HCT116 (cell line): ENCODE measurements at regions not wholly inside any gene's neighbourhood (a gene's known extent, or its start where the extent isn't known, plus 50 kb on each side); places are given as distances from the start of the nearest gene placed in this dataset.

ENCODE experiments used
- ATAC-seq: fragments of 200-7000 bp; cut with Tn5 transposase; 2 replicates; pipeline ENCODE4 v1.9.1; 2020; ENCODE audit warnings: mild to moderate bottlenecking, moderate library complexity
- BruUV-seq: library from RNA; stranded (reverse); fragments of 400-500 nt; replicated peaks from 2 replicates; lab custom pipeline; 2021; lab: Mats Ljungman, UMichigan
- CTCF ChIA-PET: fragments of 300-600 bp; sonication (Branson Sonifier 250); formaldehyde crosslinking; loops from one replicate; lab custom pipeline; 2021; ENCODE audit warnings: antibody characterized with exemption; lab: Charles Lee
- POLR2A ChIA-PET: fragments of 300-600, 350-600 bp; sonication (Branson Sonifier 250); formaldehyde crosslinking; loops from one replicate; lab custom pipeline; 2021; ENCODE audit warnings: antibody characterized with exemption; lab: Charles Lee
- RAD21 ChIA-PET, 2 experiments: fragments of 300-600 bp; sonication (Branson Sonifier 250); formaldehyde crosslinking; loops; one replicate each; lab custom pipeline; 2023; ENCODE audit warnings: low total read pairs in 2 of 2; ENCODE audit not compliant: uncharacterized antibody in 2 of 2, unreplicated experiment in 2 of 2, low non-redundant PET in 1 of 2; lab: Charles Lee
- DNase-seq: peaks from one replicate; pipeline ENCODE4 v3.0.0-alpha.2; 2010; ENCODE audit warnings: low read depth, low spot score
- H2AFZ ChIP-seq: fragments of 200-600 bp; shearing (Covaris generic), sonication (generic); 2 replicates; pipeline ENCODE4 v1.6.1; 2017; ENCODE audit warnings: low read depth, mixed run types, mixed read lengths, antibody characterized with exemption, low read length; ENCODE audit not compliant: poor library complexity, severe bottlenecking
- H3K27ac ChIP-seq: 2 replicates; pipeline ENCODE4 v1.5.1; 2012; ENCODE audit warnings: low read depth, low read length
- H3K27me3 ChIP-seq: fragments of 200-600 bp; sonication (generic); 2 replicates; pipeline ENCODE4 v1.6.1; 2016; ENCODE audit warnings: mixed run types, low read length, mixed read lengths; ENCODE audit not compliant: insufficient read depth
- H3K36me3 ChIP-seq, 2 experiments: fragments of 200-500 bp in 1 of 2; fragments of 200-600 bp in 1 of 2; sonication (Bioruptor generic) in 1 of 2; sonication (generic) in 1 of 2; 2 replicates each; pipeline versions ENCODE4 v1.5.1 to v1.6.1; 2014 to 2016; ENCODE audit warnings: low read length in 2 of 2, inconsistent platforms in 1 of 2, mixed read lengths in 1 of 2, mixed run types in 1 of 2; ENCODE audit not compliant: insufficient read depth in 2 of 2, control insufficient read depth in 1 of 2
- H3K4me1 ChIP-seq, 2 experiments: fragments of 200-600 bp in 1 of 2; sonication (generic) in 1 of 2; 2 replicates each; pipeline versions ENCODE4 v1.5.1 to v1.6.1; 2012 to 2017; ENCODE audit warnings: low read length in 2 of 2, inconsistent platforms in 1 of 2, mild to moderate bottlenecking in 1 of 2, mixed read lengths in 1 of 2, mixed run types in 1 of 2, moderate library complexity in 1 of 2; ENCODE audit not compliant: insufficient read depth in 2 of 2, control insufficient read depth in 1 of 2
- H3K4me2 ChIP-seq: fragments of 200-600 bp; sonication (generic); 2 replicates; pipeline ENCODE4 v1.6.1; 2017; ENCODE audit warnings: mixed run types, low read length, mixed read lengths
- H3K4me3 ChIP-seq, 2 experiments: fragments of 200-600 bp in 1 of 2; sonication (generic) in 1 of 2; replicated peaks in 1 of 2; 2 replicates each; pipeline ENCODE4 v1.5.1; 2011 to 2016; ENCODE audit warnings: low read length in 2 of 2, control low read depth in 1 of 2, low read depth in 1 of 2, mild to moderate bottlenecking in 1 of 2, mixed read lengths in 1 of 2, mixed run types in 1 of 2
- H3K79me2 ChIP-seq: fragments of 200-600 bp; sonication (generic); 2 replicates; pipeline ENCODE4 v1.6.1; 2017; ENCODE audit warnings: mild to moderate bottlenecking, mixed run types, low read length, moderate library complexity, mixed read lengths; ENCODE audit not compliant: insufficient read depth
- H3K9ac ChIP-seq: fragments of 200-600 bp; sonication (generic); 2 replicates; pipeline ENCODE4 v1.6.1; 2016; ENCODE audit warnings: low read length, mixed read lengths
- H3K9me2 ChIP-seq: fragments of 200-600 bp; sonication (generic), shearing (Covaris generic); 2 replicates; pipeline ENCODE4 v1.6.1; 2017; ENCODE audit warnings: mixed run types, mild to moderate bottlenecking, moderate library complexity; ENCODE audit not compliant: insufficient read depth
- H3K9me3 ChIP-seq, 2 experiments: fragments of 200-500 bp in 1 of 2; fragments of 200-600 bp in 1 of 2; sonication (Bioruptor generic) in 1 of 2; sonication (generic) in 1 of 2; 2 replicates each; pipeline ENCODE4 v1.6.1; 2014 to 2017; ENCODE audit warnings: low read length in 2 of 2, mixed read lengths in 2 of 2, inconsistent platforms in 1 of 2, low read depth in 1 of 2, mild to moderate bottlenecking in 1 of 2, mixed run types in 1 of 2, moderate library complexity in 1 of 2; ENCODE audit not compliant: control insufficient read depth in 1 of 2, insufficient read depth in 1 of 2
- H4K20me1 ChIP-seq: fragments of 200-600 bp; sonication (generic), shearing (Covaris generic); 2 replicates; pipeline ENCODE4 v1.6.1; 2017; ENCODE audit warnings: mixed run types, mild to moderate bottlenecking, moderate library complexity; ENCODE audit not compliant: insufficient read depth
- ATF3 ChIP-seq: IDR thresholded peaks from 2 replicates; pipeline ENCODE4 v1.6.1; 2012
- CBX3 ChIP-seq: IDR thresholded peaks from 2 replicates; pipeline ENCODE4 v1.6.1; 2012; ENCODE audit warnings: low read depth
- CEBPB ChIP-seq: IDR thresholded peaks from 2 replicates; pipeline ENCODE4 v1.6.1; 2012; ENCODE audit warnings: low read depth
- EGR1 ChIP-seq: IDR thresholded peaks from 2 replicates; pipeline ENCODE4 v1.6.1; 2012; ENCODE audit warnings: low read depth
- EZH2phosphoT487 ChIP-seq: fragments of 200-600 bp; IDR thresholded peaks from 2 replicates; pipeline ENCODE4 v1.6.1; 2018; ENCODE audit warnings: antibody characterized with exemption, borderline replicate concordance
- FOSL1 ChIP-seq: IDR thresholded peaks from 2 replicates; pipeline ENCODE4 v1.6.1; 2012; ENCODE audit warnings: low read depth
- JUND ChIP-seq: IDR thresholded peaks from 2 replicates; pipeline ENCODE4 v1.6.1; 2012
- POLR2A ChIP-seq: IDR thresholded peaks from 2 replicates; pipeline ENCODE4 v1.7.0; 2011; ENCODE audit warnings: borderline replicate concordance; ENCODE audit not compliant: insufficient read depth, insufficient read length; ENCODE audit errors: extremely low read depth
- RAD21 ChIP-seq: IDR thresholded peaks from 2 replicates; pipeline ENCODE4 v1.6.1; 2012; ENCODE audit warnings: low read depth, mild to moderate bottlenecking
- REST ChIP-seq: IDR thresholded peaks from 2 replicates; pipeline ENCODE4 v1.6.1; 2012; ENCODE audit warnings: low read depth
- SRF ChIP-seq: IDR thresholded peaks from 2 replicates; pipeline ENCODE4 v1.6.1; 2012; ENCODE audit warnings: low read depth
- ZBTB33 ChIP-seq: IDR thresholded peaks from 2 replicates; pipeline ENCODE4 v1.6.1; 2011; ENCODE audit warnings: mild to moderate bottlenecking, low read length, moderate library complexity; ENCODE audit not compliant: insufficient replicate concordance; ENCODE audit errors: extremely low read depth
- ZFX ChIP-seq: fragments of 450-650 bp; IDR thresholded peaks from 2 replicates; pipeline ENCODE4 v1.6.1; 2017
- ZNF274 ChIP-seq: fragments of 200-500 bp; sonication (Bioruptor generic); IDR thresholded peaks from 2 replicates; pipeline ENCODE4 v1.6.1; 2014; ENCODE audit warnings: mild to moderate bottlenecking, low read depth, low read length, inconsistent platforms
- intact Hi-C: fragments of 100-400 bp; cut with micrococcal nuclease; formaldehyde crosslinking; loops from 2 replicates; pipeline ENCODE4 v1.10.0; 2022

GRCh38 chr10:81104494-81104893 lies 566.8 kb downstream of the SH2D4B start:
- Histone ChIP-seq H3K9ac (no peak overlapping the region), H3K79me2 (no peaks in the 10 kb centered on the region), H2AFZ (no peak overlapping the region), H3K9me3 (peaks cover 0 to 9% of the 10 kb centered on the region in 2 experiments; a peak in 1 of 4 replicates), H3K9me2 (no peaks in the 10 kb centered on the region), H3K27ac (no peak overlapping the region), H3K4me3 (no peak overlapping the region), H3K4me2 (no peak overlapping the region), H3K36me3 (no peaks in the 10 kb centered on the region)
- DNase-seq = no peak
- RAD21 ChIA-PET = no interaction called here
- intact Hi-C loops = no loop called here
- POLR2A ChIA-PET = no interaction called here
- TF ChIP-seq ATF3 = no peak
- TF ChIP-seq EZH2phosphoT487 = no peak
- TF ChIP-seq ZBTB33 = no peak
- TF ChIP-seq POLR2A = no peak
- no peak for TF ChIP-seq REST
- no peak for TF ChIP-seq ZNF274
- TF ChIP-seq JUND = no peak
- no peak for TF ChIP-seq FOSL1
- TF ChIP-seq CEBPB = no peak
- TF ChIP-seq EGR1 = no peak
- TF ChIP-seq SRF = no peak
- no peak for TF ChIP-seq RAD21
- no peak for TF ChIP-seq CBX3
- no peak for TF ChIP-seq ZFX
- TF ChIP-seq, all 23 proteins: peak for 0
- CTCF ChIA-PET = no interaction called here
- ATAC-seq = no peak
- Histone ChIP-seq H3K27me3 (no peaks in the 10 kb centered on the region), H3K4me1 (no peaks in the 10 kb centered on the region), H4K20me1 (no peaks in the 10 kb centered on the region)
- no TSS peak for BruUV-seq
